Smooth muscle cell (in vitro differentiated cells): ENCODE measurements at regions not wholly inside any gene's neighbourhood (a gene's known extent, or its start where the extent isn't known, plus 50 kb on each side); places are given as distances from the start of the nearest gene placed in this dataset.

ENCODE experiments used
- DNase-seq: peaks from one replicate; lab custom pipeline; 2025; ENCODE audit not compliant: unreplicated experiment; lab: John Stamatoyannopoulos, UW
- H2AFZ ChIP-seq: fragments of 200-600 bp; sonication (generic); 2 replicates; pipeline ENCODE4 v1.6.0; 2016; ENCODE audit warnings: antibody characterized with exemption, low read depth, mild to moderate bottlenecking
- H3F3A ChIP-seq: fragments of 200-600 bp; sonication (generic); 2 replicates; pipeline ENCODE4 v1.6.0; 2017; ENCODE audit warnings: antibody characterized with exemption, low read depth
- H3K27ac ChIP-seq: fragments of 200-600 bp; sonication (generic); 2 replicates; pipeline ENCODE4 v1.5.1; 2016; ENCODE audit warnings: low read depth, mild to moderate bottlenecking
- H3K27me3 ChIP-seq: fragments of 200-600 bp; sonication (generic); 2 replicates; pipeline ENCODE4 v1.6.1; 2016; ENCODE audit warnings: low read depth, mild to moderate bottlenecking
- H3K36me3 ChIP-seq: fragments of 200-600 bp; sonication (generic); 2 replicates; pipeline ENCODE4 v1.5.1; 2016; ENCODE audit warnings: low read depth
- H3K4me1 ChIP-seq: fragments of 200-600 bp; sonication (generic); 2 replicates; pipeline ENCODE4 v1.5.1; 2016; ENCODE audit warnings: low read depth
- H3K4me2 ChIP-seq: fragments of 200-600 bp; sonication (generic); 2 replicates; pipeline ENCODE4 v1.6.0; 2016; ENCODE audit warnings: mild to moderate bottlenecking
- H3K4me3 ChIP-seq: fragments of 200-600 bp; sonication (generic); 2 replicates; pipeline ENCODE4 v1.5.1; 2016; ENCODE audit warnings: mild to moderate bottlenecking
- H3K79me2 ChIP-seq: fragments of 200-600 bp; sonication (generic); 2 replicates; pipeline ENCODE4 v1.6.0; 2016; ENCODE audit warnings: low read depth, mild to moderate bottlenecking
- H3K9ac ChIP-seq: fragments of 200-600 bp; sonication (generic); 2 replicates; pipeline ENCODE4 v1.6.0; 2016; ENCODE audit warnings: low read depth
- H3K9me3 ChIP-seq: fragments of 200-600 bp; sonication (generic); replicated peaks from 2 replicates; pipeline ENCODE4 v1.5.1; 2016; ENCODE audit warnings: low read depth
- H4K20me1 ChIP-seq: fragments of 200-600 bp; sonication (generic); 2 replicates; pipeline ENCODE4 v1.6.0; 2016; ENCODE audit warnings: low read depth
- WGBS: methylation state at CpG from one replicate; pipeline ENCODE4 v1.1.7; 2016; ENCODE audit warnings: low lambda C conversion rate; 5-methylcytosine and 5-hydroxymethylcytosine counted together
- TF ChIP-seq, protein P1 (sequence below): fragments of 200-600 bp; sonication (generic); IDR thresholded peaks from 2 replicates; pipeline ENCODE4 v1.5.1; 2017; ENCODE audit warnings: borderline replicate concordance, mild to moderate bottlenecking, antibody characterized with exemption; ENCODE audit not compliant: insufficient read depth, poor library complexity, severe bottlenecking

DNA sequence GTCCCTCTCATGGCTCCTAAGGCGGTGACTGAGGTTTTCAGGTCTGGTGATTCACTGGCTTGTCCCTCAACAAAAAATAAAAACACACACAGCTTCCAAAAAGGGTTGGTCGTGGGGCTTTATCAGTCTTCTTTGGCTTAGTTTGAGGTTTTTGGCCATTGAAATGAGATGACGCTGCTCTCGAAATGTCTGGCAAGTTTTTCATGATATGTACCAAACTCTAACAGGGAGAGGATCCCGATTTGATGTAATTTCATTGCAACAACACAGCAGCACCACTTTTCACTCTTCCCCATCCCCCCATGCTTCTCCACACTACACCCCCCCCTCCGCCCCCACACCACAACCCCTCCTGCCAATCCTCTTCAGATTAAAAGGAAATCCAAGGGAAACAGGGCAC lies 187.1 kb upstream of the NFIA start:
- DNase-seq = no peak
- WGBS = 30% methylated on average over 6 of the region's 6 CpGs
- Histone ChIP-seq H3K9me3 (no peaks in the 10 kb centered on the region), H3K4me1 (peaks cover 36% of the 10 kb centered on the region), H3K4me3 (no peak overlapping the region), H2AFZ (no peak overlapping the region), H3K36me3 (no peaks in the 10 kb centered on the region), H3K4me2 (peak overlapping the region; percentile 47), H3K27me3 (no peaks in the 10 kb centered on the region), H3K9ac (no peak overlapping the region), H4K20me1 (no peaks in the 10 kb centered on the region), H3K27ac (peak overlapping the region; percentile 74), H3F3A (no peaks in the 10 kb centered on the region), H3K79me2 (no peaks in the 10 kb centered on the region)
- TF ChIP-seq, protein P1, sequence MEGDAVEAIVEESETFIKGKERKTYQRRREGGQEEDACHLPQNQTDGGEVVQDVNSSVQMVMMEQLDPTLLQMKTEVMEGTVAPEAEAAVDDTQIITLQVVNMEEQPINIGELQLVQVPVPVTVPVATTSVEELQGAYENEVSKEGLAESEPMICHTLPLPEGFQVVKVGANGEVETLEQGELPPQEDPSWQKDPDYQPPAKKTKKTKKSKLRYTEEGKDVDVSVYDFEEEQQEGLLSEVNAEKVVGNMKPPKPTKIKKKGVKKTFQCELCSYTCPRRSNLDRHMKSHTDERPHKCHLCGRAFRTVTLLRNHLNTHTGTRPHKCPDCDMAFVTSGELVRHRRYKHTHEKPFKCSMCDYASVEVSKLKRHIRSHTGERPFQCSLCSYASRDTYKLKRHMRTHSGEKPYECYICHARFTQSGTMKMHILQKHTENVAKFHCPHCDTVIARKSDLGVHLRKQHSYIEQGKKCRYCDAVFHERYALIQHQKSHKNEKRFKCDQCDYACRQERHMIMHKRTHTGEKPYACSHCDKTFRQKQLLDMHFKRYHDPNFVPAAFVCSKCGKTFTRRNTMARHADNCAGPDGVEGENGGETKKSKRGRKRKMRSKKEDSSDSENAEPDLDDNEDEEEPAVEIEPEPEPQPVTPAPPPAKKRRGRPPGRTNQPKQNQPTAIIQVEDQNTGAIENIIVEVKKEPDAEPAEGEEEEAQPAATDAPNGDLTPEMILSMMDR = no peak

DNA sequence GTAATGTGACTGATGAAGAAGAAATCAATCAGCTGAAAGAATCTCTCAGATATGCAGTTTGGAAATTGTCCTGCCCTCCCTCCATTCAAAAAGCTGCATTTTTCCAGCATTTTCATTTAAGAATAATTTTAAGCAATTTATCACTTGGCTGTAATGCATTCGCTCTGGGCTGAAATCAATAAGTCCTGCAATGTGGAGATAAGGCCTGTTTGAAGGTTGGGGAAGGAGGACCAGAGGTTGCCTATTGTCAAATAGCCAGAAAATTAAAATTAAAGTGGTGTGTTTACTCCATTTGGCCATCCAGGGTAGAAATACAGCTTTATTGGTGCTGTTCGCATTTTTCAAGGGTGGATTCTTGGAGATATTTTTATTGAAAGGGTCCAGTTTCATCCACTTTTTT lies 187.6 kb upstream of the NFIA start:
- Histone ChIP-seq H3K27ac (peak overlapping the region; percentile 74), H3K4me2 (peak overlapping the region; percentile 47), H3K4me3 (no peak overlapping the region), H4K20me1 (no peaks in the 10 kb centered on the region), H3K9ac (no peak overlapping the region), H3K79me2 (no peaks in the 10 kb centered on the region), H3K9me3 (no peaks in the 10 kb centered on the region), H2AFZ (no peak overlapping the region), H3K36me3 (no peaks in the 10 kb centered on the region), H3K4me1 (peaks cover 36% of the 10 kb centered on the region), H3K27me3 (no peaks in the 10 kb centered on the region), H3F3A (no peaks in the 10 kb centered on the region)
- TF ChIP-seq, protein P1 = no peak
- no peak for DNase-seq
- 100% methylated on average over 2 of the region's 2 CpGs for WGBS

DNA sequence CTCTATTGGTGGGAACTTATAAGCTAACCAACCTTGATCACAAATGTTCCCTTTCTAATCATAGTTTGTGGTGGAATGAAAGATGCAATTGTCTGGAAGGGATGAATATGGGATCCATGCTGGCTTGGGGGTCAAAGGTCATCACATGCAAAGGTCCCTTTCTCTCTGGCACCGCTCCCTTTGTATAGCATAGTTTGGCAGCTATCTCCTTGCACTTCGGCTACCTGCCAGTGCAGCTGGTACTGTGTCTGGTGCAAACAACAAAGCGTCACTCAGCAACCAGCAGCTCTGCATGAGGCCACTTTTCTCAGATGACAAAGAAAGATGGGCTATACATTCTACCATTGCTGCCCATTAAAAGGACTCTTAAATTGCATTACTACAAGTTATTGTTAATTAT lies 188.2 kb upstream of the NFIA start:
- no peak overlapping the region for H3K27ac ChIP-seq
- TF ChIP-seq, protein P1 = no peak
- 97% methylated on average over 3 of the region's 3 CpGs for WGBS
- H3K9ac ChIP-seq = no peak overlapping the region
- H3K27me3 ChIP-seq = no peaks in the 10 kb centered on the region
- no peak overlapping the region for H3K4me2 ChIP-seq
- peaks cover 36% of the 10 kb centered on the region for H3K4me1 ChIP-seq
- no peaks in the 10 kb centered on the region for H4K20me1 ChIP-seq
- no peaks in the 10 kb centered on the region for H3F3A ChIP-seq
- H3K9me3 ChIP-seq = no peaks in the 10 kb centered on the region
- no peak overlapping the region for H3K4me3 ChIP-seq
- H2AFZ ChIP-seq = no peak overlapping the region
- no peaks in the 10 kb centered on the region for H3K79me2 ChIP-seq
- DNase-seq = no peak
- no peaks in the 10 kb centered on the region for H3K36me3 ChIP-seq

DNA sequence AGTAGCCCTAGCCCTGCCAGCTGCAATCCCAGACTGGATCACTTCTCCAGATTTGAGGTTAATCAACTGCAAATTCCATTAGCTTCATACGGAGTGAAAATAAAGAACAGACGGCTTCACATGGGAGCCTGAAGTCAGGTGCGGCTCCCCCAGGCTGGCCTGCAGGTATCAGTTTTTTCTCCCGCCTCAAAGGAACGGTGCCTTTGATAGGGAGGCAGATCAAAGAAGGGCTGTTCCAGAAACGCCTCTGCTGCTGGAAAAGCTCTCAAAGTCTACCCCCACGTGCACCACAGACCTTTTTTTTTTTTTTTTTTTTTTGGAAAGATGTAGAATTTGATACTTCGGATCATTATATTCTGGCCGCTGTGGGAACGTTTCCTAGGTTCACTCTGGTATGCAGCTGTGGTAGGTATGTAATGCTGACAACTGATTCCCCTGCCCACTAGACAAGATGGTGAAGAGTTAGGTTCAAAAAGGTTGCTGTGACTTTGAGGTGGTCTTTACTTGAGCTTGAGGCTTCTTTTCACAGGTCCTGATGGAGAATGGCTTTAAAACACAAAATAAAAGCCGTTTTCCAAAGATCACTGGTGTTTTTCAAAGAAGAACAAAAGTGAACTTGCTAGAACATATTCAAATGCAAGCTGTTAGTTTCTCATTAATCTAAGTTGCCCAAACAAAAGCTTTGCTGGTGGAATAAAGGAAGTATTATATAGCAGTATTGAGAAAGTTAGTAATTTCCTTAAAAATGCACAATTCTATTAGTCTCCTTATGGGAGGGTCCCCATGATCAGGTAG lies 189.0 kb upstream of the NFIA start:
- no peak overlapping the region for H3K9ac ChIP-seq
- no peaks in the 10 kb centered on the region for H4K20me1 ChIP-seq
- no peak overlapping the region for H3K27ac ChIP-seq
- H3K4me1 ChIP-seq = peaks cover 36% of the 10 kb centered on the region
- no peaks in the 10 kb centered on the region for H3K27me3 ChIP-seq
- TF ChIP-seq, protein P1 = no peak
- H2AFZ ChIP-seq = no peak overlapping the region
- no peak overlapping the region for H3K4me2 ChIP-seq
- H3K36me3 ChIP-seq = no peaks in the 10 kb centered on the region
- H3K4me3 ChIP-seq = no peak overlapping the region
- no peaks in the 10 kb centered on the region for H3F3A ChIP-seq
- 69% methylated on average over 11 of the region's 11 CpGs for WGBS
- no peak for DNase-seq
- no peaks in the 10 kb centered on the region for H3K79me2 ChIP-seq
- H3K9me3 ChIP-seq = no peaks in the 10 kb centered on the region
